PFSK-1 (cell line): ENCODE measurements at regions not wholly inside any gene's neighbourhood (a gene's known extent, or its start where the extent isn't known, plus 50 kb on each side); places are given as distances from the start of the nearest gene placed in this dataset.

ENCODE experiments used
- SIN3A ChIP-seq: IDR thresholded peaks from 2 replicates; pipeline ENCODE4 v1.6.1; 2012; ENCODE audit warnings: mild to moderate bottlenecking, low read length, moderate library complexity, borderline replicate concordance; ENCODE audit not compliant: insufficient read depth
- TAF1 ChIP-seq: IDR thresholded peaks from 2 replicates; pipeline ENCODE4 v1.6.1; 2012; ENCODE audit warnings: low read length, control low read depth, borderline replicate concordance; ENCODE audit not compliant: insufficient read depth

- TF ChIP-seq SIN3A (no peak), TAF1 (no peak)
These were observed 532.4 kb downstream of the DNAH5 start for GRCh38 chr5:13412040-13412595.
